ENCODE measurements at regions not wholly inside any gene's neighbourhood (a gene's known extent, or its start where the extent isn't known, plus 50 kb on each side); places are given as distances from the start of the nearest gene placed in this dataset.
A peak's percentile ranks its signal among the peaks of the same experiment; 100 is the strongest.

DNA sequence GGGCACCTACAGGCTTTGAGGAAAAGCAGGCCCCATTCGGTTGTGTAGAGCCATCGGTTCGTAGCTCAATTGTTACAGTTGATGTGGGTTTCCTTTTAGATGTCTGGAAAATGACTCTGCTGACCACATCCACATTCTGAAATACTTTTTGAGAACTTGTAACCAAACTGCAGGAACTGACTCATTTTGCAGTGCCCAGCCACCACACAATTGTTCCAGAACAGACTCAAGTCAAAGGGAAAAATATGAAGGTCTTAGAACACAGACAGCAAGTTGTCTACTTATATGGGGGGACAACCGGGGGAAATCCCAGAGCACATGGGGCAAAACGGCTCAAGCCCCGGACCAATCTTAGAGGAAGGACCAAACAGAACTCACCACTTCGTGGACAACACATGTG lies 557.6 kb upstream of the DIPK2B start:
- Mint-ChIP-seq H3K27ac (peak overlapping the region; percentile 95), H3K4me1 (peaks cover 58% of the 10 kb centered on the region), H3K36me3 (peaks cover 32% of the 10 kb centered on the region), H3K9me3 (no peaks in the 10 kb centered on the region), H3K4me3 (peak overlapping the region; percentile 88), H3K27me3 (no peaks in the 10 kb centered on the region)
- DNase-seq (peak; percentile 38), ATAC-seq (ENCODE audit: low read depth) (peak; percentile 44)
- POLR2A ChIA-PET, result interaction anchor here (1.5 to 4.1 kb wide), 3 partner anchors 8 to 92 kb away, joined by 6 to 60 read pairs (median 6); no protein-coding TSS in a partner anchor

DNA sequence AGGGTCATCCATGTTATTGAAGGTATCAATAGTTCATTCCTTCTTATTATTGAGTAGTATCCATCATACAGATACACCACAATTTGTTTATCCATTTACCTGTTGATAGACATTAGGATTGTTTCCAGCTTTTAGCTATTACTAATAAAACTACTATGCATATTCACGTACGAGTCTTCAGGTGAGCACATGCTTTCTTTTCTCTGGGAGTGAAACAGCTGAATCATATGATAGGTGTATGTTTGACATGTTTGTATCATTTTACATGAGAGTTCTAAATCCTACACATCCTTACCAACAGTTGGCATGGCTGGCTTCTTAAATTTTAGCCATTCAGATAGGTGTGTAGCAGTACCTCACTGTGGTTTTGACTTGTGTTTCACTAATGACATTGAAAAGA lies 556.6 kb upstream of the DIPK2B start:
- ATAC-seq (ENCODE audit: low read depth) (no peak), DNase-seq (no peak)
- POLR2A ChIA-PET, result interaction anchor here (2.1 to 4.1 kb wide), 2 partner anchors 13 to 93 kb away, joined by 6 to 60 read pairs; no protein-coding TSS in a partner anchor
- H3K4me3 Mint-ChIP-seq, result peak overlapping the region; percentile 88
- peaks cover 32% of the 10 kb centered on the region for H3K36me3 Mint-ChIP-seq
- H3K27me3 Mint-ChIP-seq, result no peaks in the 10 kb centered on the region
- H3K27ac Mint-ChIP-seq, result peak overlapping the region; percentile 54
- H3K9me3 Mint-ChIP-seq, result no peaks in the 10 kb centered on the region
- H3K4me1 Mint-ChIP-seq, result peaks cover 50% of the 10 kb centered on the region

DNA sequence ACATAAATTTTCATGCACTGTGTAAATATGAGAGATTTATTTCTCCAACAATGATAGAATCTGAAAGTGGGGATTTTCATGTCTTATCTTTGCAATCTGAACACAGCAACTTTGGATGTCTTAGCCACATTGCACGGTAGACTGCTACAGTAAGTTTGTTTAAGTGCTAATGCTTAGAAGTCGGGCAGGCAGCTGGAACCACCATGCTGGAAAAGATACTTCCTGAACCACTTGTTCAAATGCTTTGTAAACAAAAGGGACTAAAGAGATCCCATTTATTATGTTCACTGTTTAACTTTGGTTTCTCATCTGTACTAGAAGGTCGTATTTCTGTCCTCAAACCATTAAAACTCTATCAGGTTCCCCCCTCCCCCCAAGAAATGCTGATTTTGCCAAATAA lies 555.9 kb upstream of the DIPK2B start:
- H3K27ac Mint-ChIP-seq, result no peak overlapping the region
- H3K4me1 Mint-ChIP-seq, result peaks cover 48% of the 10 kb centered on the region
- POLR2A ChIA-PET, result no interaction called here
- ATAC-seq (ENCODE audit: low read depth), result no peak
- no peaks in the 10 kb centered on the region for H3K9me3 Mint-ChIP-seq
- peaks cover 29% of the 10 kb centered on the region for H3K36me3 Mint-ChIP-seq
- DNase-seq, result no peak
- H3K27me3 Mint-ChIP-seq, result no peaks in the 10 kb centered on the region
- no peak overlapping the region for H3K4me3 Mint-ChIP-seq

GRCh38 chrX:45755703-45756102 lies 555.0 kb upstream of the DIPK2B start:
- H3K27ac Mint-ChIP-seq, result no peak overlapping the region
- DNase-seq (no peak), ATAC-seq (ENCODE audit: low read depth) (no peak)
- H3K4me1 Mint-ChIP-seq, result peaks cover 46% of the 10 kb centered on the region
- peaks cover 26% of the 10 kb centered on the region for H3K36me3 Mint-ChIP-seq
- POLR2A ChIA-PET, result interaction anchor here (0.7 kb wide), 1 partner anchor 14 kb away, joined by 3 read pairs; no protein-coding TSS in a partner anchor
- no peak overlapping the region for H3K4me3 Mint-ChIP-seq
- no peaks in the 10 kb centered on the region for H3K9me3 Mint-ChIP-seq
- H3K27me3 Mint-ChIP-seq, result no peaks in the 10 kb centered on the region

- H3K9me3 Mint-ChIP-seq, result no peaks in the 10 kb centered on the region
- POLR2A ChIA-PET, result interaction anchor here (0.6 kb wide), 1 partner anchor 42 kb away, joined by 5 read pairs; no protein-coding TSS in a partner anchor
- peaks cover 14% of the 10 kb centered on the region for H3K36me3 Mint-ChIP-seq
- H3K27me3 Mint-ChIP-seq, result no peaks in the 10 kb centered on the region
- H3K4me3 Mint-ChIP-seq, result no peak overlapping the region
- DNase-seq (no peak), ATAC-seq (ENCODE audit: low read depth) (no peak)
- peaks cover 24% of the 10 kb centered on the region for H3K4me1 Mint-ChIP-seq
- H3K27ac Mint-ChIP-seq, result no peak overlapping the region
Measured at GRCh38 chrX:45751156-45751555, 550.5 kb upstream of the DIPK2B start.

DNA sequence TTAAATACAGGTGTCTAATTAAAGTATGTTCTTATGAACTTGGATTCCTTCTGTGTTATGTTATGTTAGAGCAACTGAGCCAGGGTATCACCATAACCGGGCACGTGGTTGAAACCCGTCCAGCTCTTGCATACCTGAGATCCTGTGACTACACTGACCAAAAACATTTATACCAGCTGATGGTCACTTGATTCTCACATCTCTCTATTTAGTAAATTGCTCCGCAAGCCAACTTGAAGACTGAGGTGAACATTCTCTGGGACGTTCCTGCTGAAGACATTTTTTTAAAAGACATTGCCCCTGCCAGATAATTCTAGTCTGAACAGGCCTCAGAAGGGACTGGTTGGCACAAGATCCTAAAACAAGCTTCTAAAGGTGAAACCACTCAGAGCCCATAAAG lies 550.0 kb upstream of the DIPK2B start:
- Mint-ChIP-seq H3K36me3 (peaks cover 14% of the 10 kb centered on the region), H3K27ac (no peak overlapping the region), H3K4me3 (no peak overlapping the region), H3K4me1 (peaks cover 20% of the 10 kb centered on the region), H3K27me3 (no peaks in the 10 kb centered on the region), H3K9me3 (no peaks in the 10 kb centered on the region)
- DNase-seq, result no peak
- POLR2A ChIA-PET, result interaction anchor here (0.6 kb wide), 1 partner anchor 43 kb away, joined by 5 read pairs; no protein-coding TSS in a partner anchor
- ATAC-seq (ENCODE audit: low read depth), result no peak

DNA sequence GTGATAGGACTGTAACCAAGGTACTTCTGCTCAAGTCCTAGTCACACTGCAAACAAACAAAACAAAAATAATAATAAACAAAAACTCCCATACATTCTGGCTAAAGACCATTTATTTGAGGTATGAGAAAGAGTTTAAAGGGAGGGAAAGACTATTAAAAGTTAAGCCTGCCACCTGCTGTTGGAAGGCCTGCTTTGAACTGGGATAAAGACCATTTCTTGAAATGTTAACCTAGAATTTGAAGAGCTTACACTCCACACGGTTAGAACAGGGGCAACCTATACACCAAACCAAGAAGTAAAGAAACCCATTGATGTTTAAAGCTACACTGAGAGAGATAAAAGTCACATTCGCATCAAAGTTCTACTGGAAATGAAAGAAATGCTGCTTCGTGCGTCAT lies 548.7 kb upstream of the DIPK2B start:
- peaks cover 19% of the 10 kb centered on the region for H3K4me1 Mint-ChIP-seq
- H3K27me3 Mint-ChIP-seq, result no peaks in the 10 kb centered on the region
- no peaks in the 10 kb centered on the region for H3K9me3 Mint-ChIP-seq
- peak overlapping the region; percentile 21 for H3K27ac Mint-ChIP-seq
- POLR2A ChIA-PET, result no interaction called here
- H3K4me3 Mint-ChIP-seq, result no peak overlapping the region
- DNase-seq (no peak), ATAC-seq (ENCODE audit: low read depth) (no peak)
- H3K36me3 Mint-ChIP-seq, result peaks cover 18% of the 10 kb centered on the region

GRCh38 chrX:45748369-45748774 lies 547.7 kb upstream of the DIPK2B start:
- peaks cover 19% of the 10 kb centered on the region for H3K4me1 Mint-ChIP-seq
- POLR2A ChIA-PET, result no interaction called here
- ATAC-seq (ENCODE audit: low read depth), result no peak

GRCh38 chrX:45747905-45748304 lies 547.2 kb upstream of the DIPK2B start:
- no peak overlapping the region for H3K27ac Mint-ChIP-seq
- DNase-seq, result no peak
- H3K4me3 Mint-ChIP-seq, result no peak overlapping the region
- H3K9me3 Mint-ChIP-seq, result no peaks in the 10 kb centered on the region
- POLR2A ChIA-PET, result no interaction called here
- H3K27me3 Mint-ChIP-seq, result no peaks in the 10 kb centered on the region
- peaks cover 23% of the 10 kb centered on the region for H3K36me3 Mint-ChIP-seq
- ATAC-seq (ENCODE audit: low read depth), result no peak
- H3K4me1 Mint-ChIP-seq, result peaks cover 19% of the 10 kb centered on the region

More at GRCh38 chrX:45748369-45748774, 547.7 kb upstream of the DIPK2B start:
- DNase-seq, result no peak
- no peak overlapping the region for H3K27ac Mint-ChIP-seq
- H3K4me3 Mint-ChIP-seq, result no peak overlapping the region
- no peaks in the 10 kb centered on the region for H3K9me3 Mint-ChIP-seq
- peaks cover 23% of the 10 kb centered on the region for H3K36me3 Mint-ChIP-seq
- no peaks in the 10 kb centered on the region for H3K27me3 Mint-ChIP-seq

- Mint-ChIP-seq H3K4me1 (peaks cover 14% of the 10 kb centered on the region), H3K9me3 (no peaks in the 10 kb centered on the region), H3K4me3 (no peak overlapping the region), H3K27me3 (no peaks in the 10 kb centered on the region), H3K27ac (no peak overlapping the region), H3K36me3 (peaks cover 20% of the 10 kb centered on the region)
- no peak for DNase-seq
- ATAC-seq (ENCODE audit: low read depth), result no peak
- POLR2A ChIA-PET, result no interaction called here
Measured at GRCh38 chrX:45745479-45745878, 544.8 kb upstream of the DIPK2B start.

GRCh38 chrX:45743906-45744625 lies 543.4 kb upstream of the DIPK2B start:
- ATAC-seq (ENCODE audit: low read depth), result no peak
- no peak overlapping the region for H3K27ac Mint-ChIP-seq
- H3K4me1 Mint-ChIP-seq, result peaks cover 4% of the 10 kb centered on the region
- POLR2A ChIA-PET, result no interaction called here
- peaks cover 17% of the 10 kb centered on the region for H3K36me3 Mint-ChIP-seq
- H3K27me3 Mint-ChIP-seq, result no peaks in the 10 kb centered on the region
- H3K4me3 Mint-ChIP-seq, result no peak overlapping the region
- no peak for DNase-seq
- H3K9me3 Mint-ChIP-seq, result no peaks in the 10 kb centered on the region

- H3K4me1 Mint-ChIP-seq, result peaks cover 3% of the 10 kb centered on the region
- H3K36me3 Mint-ChIP-seq, result peaks cover 17% of the 10 kb centered on the region
- no peaks in the 10 kb centered on the region for H3K9me3 Mint-ChIP-seq
- no peak for DNase-seq
- H3K27ac Mint-ChIP-seq, result peak overlapping the region; percentile 25
- ATAC-seq (ENCODE audit: low read depth), result peak; percentile 50
- POLR2A ChIA-PET, result no interaction called here
- no peak overlapping the region for H3K4me3 Mint-ChIP-seq
- no peaks in the 10 kb centered on the region for H3K27me3 Mint-ChIP-seq
Measured at GRCh38 chrX:45743081-45743533, 542.4 kb upstream of the DIPK2B start.

- DNase-seq, result no peak
- H3K4me3 Mint-ChIP-seq, result no peak overlapping the region
- no peaks in the 10 kb centered on the region for H3K9me3 Mint-ChIP-seq
- no peaks in the 10 kb centered on the region for H3K27me3 Mint-ChIP-seq
- POLR2A ChIA-PET, result no interaction called here
- peaks cover 7% of the 10 kb centered on the region for H3K36me3 Mint-ChIP-seq
- no peak for ATAC-seq (ENCODE audit: low read depth)
- no peak overlapping the region for H3K27ac Mint-ChIP-seq
- H3K4me1 Mint-ChIP-seq, result no peaks in the 10 kb centered on the region
Measured at GRCh38 chrX:45740291-45740690, 539.6 kb upstream of the DIPK2B start.

- Mint-ChIP-seq H3K36me3 (peaks cover 1% of the 10 kb centered on the region), H3K9me3 (no peaks in the 10 kb centered on the region), H3K4me1 (no peaks in the 10 kb centered on the region), H3K27me3 (no peaks in the 10 kb centered on the region), H3K4me3 (no peak overlapping the region), H3K27ac (no peak overlapping the region)
- DNase-seq (no peak), ATAC-seq (ENCODE audit: low read depth) (no peak)
- POLR2A ChIA-PET, result no interaction called here
Measured at GRCh38 chrX:45735571-45735970, 534.9 kb upstream of the DIPK2B start.
